CD8-positive, alpha-beta memory T cell (primary cell): ENCODE measurements at regions not wholly inside any gene's neighbourhood (a gene's known extent, or its start where the extent isn't known, plus 50 kb on each side); places are given as distances from the start of the nearest gene placed in this dataset.
A peak's percentile ranks its signal among the peaks of the same experiment; 100 is the strongest.

Source experiments
- CTCF ChIA-PET: fragments of 350-600 bp; sonication (Branson Sonifier 250); formaldehyde crosslinking; loops from one replicate; lab custom pipeline; 2021; ENCODE audit warnings: antibody characterized with exemption; lab: Charles Lee
- POLR2A ChIA-PET: fragments of 350-600 bp; sonication (Branson Sonifier 250); formaldehyde crosslinking; loops from one replicate; lab custom pipeline; 2021; ENCODE audit warnings: antibody characterized with exemption; lab: Charles Lee
- DNase-seq, 5 donors: peaks; one replicate each; pipeline versions ENCODE4 v3.0.0 to v3.0.0-alpha.2; 2020 to 2022; ENCODE audit warnings: mixed read lengths in 1 of 5
- H3K27ac ChIP-seq: one replicate; pipeline ENCODE4 v1.7.0; 2013; ENCODE audit warnings: low read depth, mild to moderate bottlenecking, low read length, moderate library complexity
- H3K27me3 ChIP-seq: 2 replicates; pipeline ENCODE4 v1.7.0; 2013; ENCODE audit warnings: low read length, mild to moderate bottlenecking; ENCODE audit not compliant: insufficient read depth, poor library complexity, severe bottlenecking
- H3K36me3 ChIP-seq: 2 replicates; pipeline ENCODE4 v1.7.0; 2013; ENCODE audit warnings: mild to moderate bottlenecking, low read length, moderate library complexity; ENCODE audit not compliant: insufficient read depth
- H3K4me1 ChIP-seq: 2 replicates; pipeline ENCODE4 v1.7.0; 2013; ENCODE audit warnings: mild to moderate bottlenecking, low read length, moderate library complexity; ENCODE audit not compliant: insufficient read depth
- H3K4me3 ChIP-seq: 2 replicates; pipeline ENCODE4 v1.7.0; 2013; ENCODE audit warnings: mild to moderate bottlenecking, low read length
- H3K9me3 ChIP-seq: 2 replicates; pipeline ENCODE4 v1.7.0; 2013; ENCODE audit warnings: mild to moderate bottlenecking, low read length
- H3K27ac Mint-ChIP-seq, 8 donors: one replicate each; pipeline ENCODE4 v1.8.0; 2020 to 2021; ENCODE audit warnings: mixed read lengths in 8 of 8, mild to moderate bottlenecking in 6 of 8, inconsistent platforms in 3 of 8, moderate library complexity in 3 of 8
- H3K27me3 Mint-ChIP-seq, 2 donors: one replicate each; pipeline ENCODE4 v1.8.0; 2020 to 2021; ENCODE audit warnings: mixed read lengths in 2 of 2, mild to moderate bottlenecking in 1 of 2, moderate library complexity in 1 of 2
- H3K36me3 Mint-ChIP-seq, 3 donors: one replicate each; pipeline ENCODE4 v1.8.0; 2020 to 2021; ENCODE audit warnings: mixed read lengths in 3 of 3, inconsistent platforms in 1 of 3, mild to moderate bottlenecking in 1 of 3
- H3K4me1 Mint-ChIP-seq, 3 donors: one replicate each; pipeline ENCODE4 v1.8.0; 2020 to 2021; ENCODE audit warnings: mixed read lengths in 3 of 3, inconsistent platforms in 1 of 3, mild to moderate bottlenecking in 1 of 3
- H3K4me3 Mint-ChIP-seq, 7 donors: one replicate each; pipeline ENCODE4 v1.8.0; 2020 to 2021; ENCODE audit warnings: mixed read lengths in 7 of 7, mild to moderate bottlenecking in 6 of 7, moderate library complexity in 4 of 7, inconsistent platforms in 2 of 7
- H3K9me3 Mint-ChIP-seq, 5 donors: one replicate each; pipeline ENCODE4 v1.8.0; 2020 to 2022; ENCODE audit warnings: mixed read lengths in 5 of 5, mild to moderate bottlenecking in 3 of 5, moderate library complexity in 2 of 5, inconsistent platforms in 1 of 5

- peak overlapping the region; percentile 0 to 91 (median 89) for H3K27ac Mint-ChIP-seq
- H3K27me3 ChIP-seq, result no peaks in the 10 kb centered on the region
- peak; percentile 11 to 76 (median 43) for DNase-seq
- ChIA-PET POLR2A (no interaction called here), CTCF (no interaction called here)
- H3K4me3 ChIP-seq, result no peak overlapping the region
- H3K4me1 ChIP-seq, result peaks cover 12% of the 10 kb centered on the region
- no peaks in the 10 kb centered on the region for H3K9me3 ChIP-seq
- H3K4me1 Mint-ChIP-seq, result peaks cover 10 to 23% (median 23%) of the 10 kb centered on the region in 3 donors
- H3K36me3 Mint-ChIP-seq, result no peaks in the 10 kb centered on the region
- H3K27me3 Mint-ChIP-seq, result peaks cover 0 to 1% of the 10 kb centered on the region in 2 donors
- no peaks in the 10 kb centered on the region for H3K9me3 Mint-ChIP-seq
- peak overlapping the region in 6 of 7 donors; percentile 10 to 65 (median 38) for H3K4me3 Mint-ChIP-seq
- peak overlapping the region; percentile 52 for H3K27ac ChIP-seq
- H3K36me3 ChIP-seq, result no peaks in the 10 kb centered on the region
Measured at GRCh38 chr5:173781816-173782670, 106.1 kb upstream of the CPEB4 start.

DNA sequence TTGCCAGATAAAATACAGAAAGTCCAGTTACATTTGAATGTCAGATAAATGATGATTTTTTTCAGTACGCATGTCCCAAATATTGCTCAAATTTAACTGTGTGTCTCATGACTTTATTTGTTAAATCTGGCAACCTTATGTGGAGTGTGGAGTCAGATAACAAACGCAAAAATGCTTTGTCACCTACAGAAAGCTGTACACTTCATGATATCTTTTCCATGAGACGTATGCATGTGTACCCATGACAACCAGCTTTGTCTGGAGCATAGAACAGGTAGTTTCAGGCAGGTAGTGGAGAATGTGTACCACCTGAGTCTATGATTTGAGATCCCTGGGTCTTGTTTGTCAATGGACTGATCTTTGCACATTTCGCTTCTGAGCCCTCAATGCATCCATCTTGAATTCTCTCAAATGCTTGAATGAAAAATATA, 105.5 kb upstream of the CPEB4 start:
- peaks cover 0 to 1% of the 10 kb centered on the region in 2 donors for H3K27me3 Mint-ChIP-seq
- H3K9me3 Mint-ChIP-seq, result no peaks in the 10 kb centered on the region

DNA sequence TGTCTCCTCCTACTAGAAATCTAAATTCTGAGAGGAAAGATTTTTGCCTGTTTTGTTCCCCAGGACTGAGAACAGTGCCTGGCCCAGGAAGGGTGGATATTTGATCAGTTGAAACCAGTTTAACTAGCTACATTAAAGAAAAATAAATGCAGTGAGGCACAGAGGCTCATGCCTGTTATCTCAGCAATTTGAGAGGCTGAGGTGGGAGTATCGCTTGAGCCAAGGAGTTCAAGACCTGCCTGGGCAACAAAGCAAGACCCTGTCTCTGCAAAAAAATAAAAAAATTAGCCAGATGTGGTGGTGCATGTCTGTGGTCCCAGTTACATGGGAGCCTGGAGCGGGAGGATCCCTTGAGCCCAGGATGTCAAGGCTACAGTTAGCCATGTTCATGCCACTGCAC, 104.8 kb upstream of the CPEB4 start:
- Mint-ChIP-seq H3K9me3 (no peaks in the 10 kb centered on the region), H3K36me3 (no peaks in the 10 kb centered on the region), H3K4me1 (peaks cover 10 to 20% (median 20%) of the 10 kb centered on the region in 3 donors), H3K27ac (no peak overlapping the region), H3K4me3 (no peak overlapping the region), H3K27me3 (peaks cover 0 to 1% of the 10 kb centered on the region in 2 donors)
- H3K9me3 ChIP-seq, result no peaks in the 10 kb centered on the region
- H3K4me1 ChIP-seq, result peaks cover 12% of the 10 kb centered on the region
- POLR2A ChIA-PET, result no interaction called here
- no peak overlapping the region for H3K4me3 ChIP-seq
- no peak overlapping the region for H3K27ac ChIP-seq
- no peak for DNase-seq
- CTCF ChIA-PET, result no interaction called here
- no peaks in the 10 kb centered on the region for H3K27me3 ChIP-seq
- no peaks in the 10 kb centered on the region for H3K36me3 ChIP-seq

More for the DNA sequence above, 105.5 kb upstream of the CPEB4 start:
- Mint-ChIP-seq H3K4me3 (no peak overlapping the region), H3K27ac (peak overlapping the region in 5 of 8 donors; percentile 0 to 89 (median 86)), H3K36me3 (no peaks in the 10 kb centered on the region), H3K4me1 (peaks cover 10 to 23% (median 23%) of the 10 kb centered on the region in 3 donors)
- H3K27ac ChIP-seq, result peak overlapping the region; percentile 52
- no peaks in the 10 kb centered on the region for H3K9me3 ChIP-seq
- H3K27me3 ChIP-seq, result no peaks in the 10 kb centered on the region
- no peak for DNase-seq
- H3K36me3 ChIP-seq, result no peaks in the 10 kb centered on the region
- CTCF ChIA-PET, result no interaction called here
- H3K4me1 ChIP-seq, result peaks cover 12% of the 10 kb centered on the region
- no peak overlapping the region for H3K4me3 ChIP-seq
- POLR2A ChIA-PET, result no interaction called here

DNA sequence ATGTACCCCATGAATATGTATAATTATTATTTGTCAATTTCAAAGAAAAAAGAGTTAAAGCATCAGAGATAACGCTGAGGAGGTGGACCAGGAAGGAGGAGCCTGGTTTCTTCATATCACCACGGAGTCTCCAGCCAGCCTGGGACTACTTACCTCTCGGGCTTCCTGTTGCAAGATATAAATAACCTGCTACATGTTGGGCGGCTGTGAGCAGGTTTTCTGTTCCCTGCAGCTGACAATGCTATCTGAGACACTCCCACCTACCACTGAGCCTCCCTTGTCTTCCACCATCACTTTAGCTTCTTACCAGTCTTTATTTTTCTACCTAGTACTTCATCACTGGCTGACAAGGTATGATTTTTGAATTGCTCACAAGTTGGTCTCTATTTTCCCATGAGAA, 102.7 kb upstream of the CPEB4 start:
- Histone ChIP-seq H3K36me3 (no peaks in the 10 kb centered on the region), H3K9me3 (no peaks in the 10 kb centered on the region), H3K4me3 (no peak overlapping the region), H3K27ac (no peak overlapping the region), H3K4me1 (peaks cover 12% of the 10 kb centered on the region), H3K27me3 (no peaks in the 10 kb centered on the region)
- H3K27me3 Mint-ChIP-seq, result peaks cover 0 to 1% of the 10 kb centered on the region in 2 donors
- H3K4me1 Mint-ChIP-seq, result peaks cover 10 to 20% (median 18%) of the 10 kb centered on the region in 3 donors
- no peaks in the 10 kb centered on the region for H3K9me3 Mint-ChIP-seq
- DNase-seq, result no peak
- no peaks in the 10 kb centered on the region for H3K36me3 Mint-ChIP-seq
- H3K27ac Mint-ChIP-seq, result no peak overlapping the region
- CTCF ChIA-PET, result interaction anchor here (0.5 kb wide), 1 partner anchor 11 kb away, joined by 3 read pairs; no protein-coding TSS in a partner anchor
- POLR2A ChIA-PET, result no interaction called here
- H3K4me3 Mint-ChIP-seq, result no peak overlapping the region

DNA sequence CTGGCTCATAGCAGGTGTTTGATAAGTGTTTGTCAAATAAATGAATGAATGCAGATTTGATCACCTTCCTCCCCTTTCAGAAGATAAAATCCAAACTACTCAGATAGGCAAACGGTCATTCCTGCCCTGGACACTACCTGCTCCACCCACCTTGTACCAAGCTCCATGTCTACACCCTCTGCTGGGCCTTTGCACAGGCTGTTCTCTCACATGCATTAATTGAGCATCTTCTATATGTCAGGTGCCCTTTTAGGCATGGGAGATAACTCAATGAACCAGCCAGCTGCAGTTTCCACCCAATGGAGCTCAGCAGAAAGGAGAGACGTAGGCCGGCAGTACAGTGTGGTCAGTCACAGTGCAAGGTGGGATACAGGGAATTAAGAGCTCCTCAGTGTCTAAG, 102.3 kb upstream of the CPEB4 start:
- H3K4me3 ChIP-seq, result no peak overlapping the region
- no peaks in the 10 kb centered on the region for H3K36me3 ChIP-seq
- H3K27ac Mint-ChIP-seq, result peak overlapping the region in 1 of 8 donors; percentile 82
- H3K27me3 ChIP-seq, result no peaks in the 10 kb centered on the region
- CTCF ChIA-PET, result no interaction called here
- POLR2A ChIA-PET, result no interaction called here
- peaks cover 0 to 1% of the 10 kb centered on the region in 2 donors for H3K27me3 Mint-ChIP-seq
- no peak for DNase-seq
- peaks cover 12% of the 10 kb centered on the region for H3K4me1 ChIP-seq
- H3K27ac ChIP-seq, result no peak overlapping the region
- H3K9me3 ChIP-seq, result no peaks in the 10 kb centered on the region
- H3K4me3 Mint-ChIP-seq, result no peak overlapping the region
- H3K36me3 Mint-ChIP-seq, result no peaks in the 10 kb centered on the region
- H3K4me1 Mint-ChIP-seq, result peaks cover 10 to 20% (median 18%) of the 10 kb centered on the region in 3 donors
- H3K9me3 Mint-ChIP-seq, result no peaks in the 10 kb centered on the region

DNA sequence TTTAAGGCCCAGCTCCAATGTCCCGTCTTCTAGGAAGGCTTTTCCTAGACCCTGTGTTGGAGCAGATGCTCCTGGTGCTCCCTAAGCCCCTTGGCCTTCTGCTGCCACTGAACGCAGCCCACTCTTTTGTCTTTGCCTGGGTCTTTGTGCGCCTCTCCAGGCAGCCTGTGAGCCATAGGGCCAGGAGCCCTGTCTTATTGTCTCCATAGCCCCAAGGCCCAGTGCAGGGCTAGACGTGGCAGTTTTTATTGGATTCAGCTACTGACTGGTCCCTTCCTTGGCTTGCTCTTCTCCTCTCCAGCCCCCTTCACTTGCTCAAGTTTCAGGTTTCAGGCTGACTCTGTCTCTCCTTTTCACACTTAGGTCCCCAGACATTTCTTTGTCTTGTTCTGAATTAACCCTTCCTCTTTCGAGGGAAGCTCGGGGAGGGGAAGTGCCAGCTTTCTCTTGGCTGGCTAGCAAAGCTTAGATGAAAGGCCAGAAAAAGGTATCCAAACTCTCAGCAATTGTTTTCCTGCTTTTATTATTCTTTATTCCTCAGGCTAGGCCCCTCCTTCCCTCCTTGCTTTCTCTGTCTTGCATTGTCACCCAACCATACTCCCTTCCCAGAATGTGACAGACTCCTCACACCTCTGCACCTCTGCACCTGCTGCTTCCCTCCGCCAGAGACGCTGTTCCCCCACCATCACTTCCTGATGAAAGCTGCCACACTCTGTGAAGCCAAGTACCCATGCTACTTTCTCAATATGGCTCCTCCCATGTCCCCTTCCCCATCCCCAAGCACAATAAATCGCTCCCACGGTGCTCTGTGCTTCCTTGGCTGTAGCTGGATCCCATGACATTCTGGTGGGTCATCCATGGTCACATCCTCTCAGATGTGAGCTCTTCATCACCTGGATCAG, 101.6 kb upstream of the CPEB4 start:
- ChIA-PET POLR2A (no interaction called here), CTCF (interaction anchor here (1.4 kb wide), 1 partner anchor 187 kb away, joined by 4 read pairs; no protein-coding TSS in a partner anchor)
- H3K4me1 Mint-ChIP-seq, result peaks cover 8 to 18% (median 15%) of the 10 kb centered on the region in 3 donors
- no peaks in the 10 kb centered on the region for H3K36me3 ChIP-seq
- H3K4me3 Mint-ChIP-seq, result no peak overlapping the region
- H3K27ac Mint-ChIP-seq, result peak overlapping the region in 1 of 8 donors; percentile 82
- DNase-seq, result no peak
- no peaks in the 10 kb centered on the region for H3K36me3 Mint-ChIP-seq
- no peaks in the 10 kb centered on the region for H3K27me3 ChIP-seq
- H3K4me3 ChIP-seq, result no peak overlapping the region
- H3K27me3 Mint-ChIP-seq, result peaks cover 0 to 1% of the 10 kb centered on the region in 2 donors
- H3K4me1 ChIP-seq, result peaks cover 11% of the 10 kb centered on the region
- no peaks in the 10 kb centered on the region for H3K9me3 ChIP-seq
- H3K9me3 Mint-ChIP-seq, result no peaks in the 10 kb centered on the region
- no peak overlapping the region for H3K27ac ChIP-seq

- ChIA-PET POLR2A (no interaction called here), CTCF (no interaction called here)
- Histone ChIP-seq H3K9me3 (no peaks in the 10 kb centered on the region), H3K36me3 (no peaks in the 10 kb centered on the region), H3K27me3 (no peaks in the 10 kb centered on the region), H3K4me3 (no peak overlapping the region), H3K4me1 (no peaks in the 10 kb centered on the region), H3K27ac (no peak overlapping the region)
- no peak for DNase-seq
- peaks cover 0 to 1% of the 10 kb centered on the region in 2 donors for H3K27me3 Mint-ChIP-seq
- H3K27ac Mint-ChIP-seq, result no peak overlapping the region
- H3K4me1 Mint-ChIP-seq, result peaks cover 0 to 3% (median 0%) of the 10 kb centered on the region in 3 donors
- H3K9me3 Mint-ChIP-seq, result no peaks in the 10 kb centered on the region
- no peaks in the 10 kb centered on the region for H3K36me3 Mint-ChIP-seq
- H3K4me3 Mint-ChIP-seq, result no peak overlapping the region
Measured at GRCh38 chr5:173789031-173789920, 98.9 kb upstream of the CPEB4 start.
